Mammary epithelial cell (primary cell): ENCODE measurements at regions not wholly inside any gene's neighbourhood (a gene's known extent, or its start where the extent isn't known, plus 50 kb on each side); places are given as distances from the start of the nearest gene placed in this dataset.

Experiments
- CTCF ChIP-seq, 2 donors: IDR thresholded peaks in 1 of 2; conservative IDR thresholded peaks in 1 of 2; 2 replicates each; pipeline ENCODE4 v1.5.1; 2011 to 2012; ENCODE audit warnings: inconsistent platforms in 2 of 2, low read length in 2 of 2, mild to moderate bottlenecking in 2 of 2, control low read depth in 1 of 2, low read depth in 1 of 2; ENCODE audit not compliant: insufficient read depth in 1 of 2; ENCODE audit errors: extremely low read depth in 1 of 2
- EZH2 ChIP-seq: IDR thresholded peaks from 2 replicates; pipeline ENCODE4 v1.6.1; 2012; ENCODE audit warnings: low read length, inconsistent platforms, borderline replicate concordance

GRCh38 chr13:102944821-102945220, 99.0 kb downstream of the ERCC5 start:
- TF ChIP-seq CTCF (conservative IDR thresholded peaks at IDR 0.05 in 1 of 2, IDR thresholded peaks at IDR 0.05 in 1 of 2; ENCODE audit: extremely low read depth in 1 of 2, insufficient read depth in 1 of 2, low read depth in 1 of 2, low read length in 2 of 2): no peak
- no peak for TF ChIP-seq EZH2
